HG03045 (cell line): ENCODE measurements at regions not wholly inside any gene's neighbourhood (a gene's known extent, or its start where the extent isn't known, plus 50 kb on each side); places are given as distances from the start of the nearest gene placed in this dataset.

Source experiments
- ATAC-seq: cut with Tn5 transposase; IDR thresholded peaks from one replicate; pipeline ENCODE4 v1.9.1; 2021; ENCODE audit warnings: mild to moderate bottlenecking, moderate library complexity; ENCODE audit not compliant: unreplicated experiment

- ATAC-seq = no peak
These were observed 122.8 kb upstream of the PTPN1 start for GRCh38 chr20:50387218-50387995.

GRCh38 chr20:50387996-50388332, 122.2 kb upstream of the PTPN1 start:
- ATAC-seq = no peak

DNA sequence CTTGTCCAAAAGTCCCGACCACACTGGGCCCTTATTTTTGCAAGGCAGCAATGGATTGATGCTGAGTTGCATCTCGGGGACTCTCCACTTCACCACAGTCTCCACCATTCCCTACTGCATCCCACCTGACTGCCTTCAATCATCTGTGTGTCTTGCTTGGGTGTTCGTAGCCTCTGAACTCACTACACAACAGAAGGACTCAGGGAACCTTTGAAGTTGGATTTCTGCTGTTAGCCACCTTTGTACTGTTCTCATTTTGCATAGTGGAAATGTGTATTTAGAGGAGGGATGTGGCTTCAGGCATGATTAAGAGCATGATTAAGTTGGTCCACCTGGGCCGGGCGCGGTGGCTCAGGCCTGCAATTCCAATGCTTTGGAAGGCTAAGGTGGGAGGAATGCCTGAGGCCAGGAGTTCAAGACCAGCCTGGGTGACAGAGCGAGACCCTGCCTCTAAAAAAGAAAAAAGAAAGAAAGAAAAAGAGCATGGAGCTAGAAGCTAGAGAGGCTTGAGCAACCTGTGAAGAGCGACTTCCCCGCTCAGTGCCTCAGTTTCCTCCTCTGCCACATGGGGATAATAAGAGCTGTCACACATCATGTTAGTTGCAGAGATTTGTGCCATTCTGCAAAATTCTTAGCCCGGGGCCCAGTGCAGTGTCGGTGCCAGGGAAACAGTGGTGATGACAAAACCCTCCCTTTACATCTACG, 121.3 kb upstream of the PTPN1 start:
- ATAC-seq = no peak

DNA sequence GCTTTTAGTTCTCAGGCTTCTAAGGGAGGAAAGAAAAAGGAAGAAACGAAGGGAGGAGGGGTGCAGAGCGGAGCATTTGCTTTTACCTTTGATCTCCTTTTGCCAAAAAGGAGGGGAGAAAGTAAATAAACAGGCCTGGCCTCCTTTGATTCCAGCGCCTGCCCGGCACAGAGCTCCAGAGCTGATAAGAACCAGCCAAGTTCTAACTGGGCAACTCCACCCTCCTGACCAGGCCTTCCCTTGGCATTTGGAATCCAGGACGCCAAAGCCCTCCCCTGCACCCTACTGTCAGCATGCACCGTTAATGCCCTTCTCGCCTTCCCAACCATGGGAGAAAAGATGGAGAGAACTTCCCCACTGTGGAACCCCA, 120.8 kb upstream of the PTPN1 start:
- ATAC-seq = no peak

DNA sequence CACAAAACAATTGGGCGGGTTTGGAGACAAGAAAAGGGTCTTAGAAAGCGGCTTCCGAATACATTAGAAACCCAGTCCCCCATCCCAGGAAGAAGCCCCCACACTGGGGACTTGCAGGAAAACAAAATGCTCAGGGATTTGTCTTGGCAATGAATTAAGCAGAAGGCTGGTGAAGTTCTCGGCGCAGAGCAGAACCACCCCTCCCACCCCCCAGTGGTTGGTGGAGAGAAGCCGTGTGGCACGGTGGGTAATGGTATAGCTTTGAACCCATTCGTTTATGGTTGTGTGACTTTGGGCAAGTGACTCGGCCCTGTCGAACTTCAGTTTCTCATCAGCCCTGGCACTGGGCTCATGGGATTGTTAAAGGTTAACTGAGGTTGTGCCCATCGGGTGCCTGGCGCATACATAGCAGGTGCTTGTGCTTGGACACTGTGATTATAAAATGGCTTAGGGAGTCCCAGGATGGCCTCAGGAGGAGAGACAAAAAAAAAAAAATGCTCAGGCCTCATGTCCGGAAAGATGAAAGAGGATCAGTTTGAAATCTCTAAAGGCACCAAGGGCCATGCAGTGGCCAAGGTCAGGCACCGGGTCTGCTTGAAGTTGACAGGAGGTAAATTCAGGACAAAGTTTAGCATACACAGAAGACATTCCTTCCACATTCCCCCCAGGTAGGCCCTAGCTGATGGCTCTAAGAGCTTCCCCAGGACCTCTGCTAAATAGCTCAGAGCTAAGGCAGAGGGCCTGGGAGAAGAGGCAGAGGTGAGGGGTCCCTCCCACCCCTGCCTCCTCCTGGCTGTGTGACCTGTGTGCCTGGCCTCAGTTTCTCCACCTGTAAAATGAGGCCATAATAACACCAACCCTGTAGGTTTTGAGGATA, 120.1 kb upstream of the PTPN1 start:
- ATAC-seq = no peak

GRCh38 chr20:50390685-50391443, 119.3 kb upstream of the PTPN1 start:
- ATAC-seq = no peak

DNA sequence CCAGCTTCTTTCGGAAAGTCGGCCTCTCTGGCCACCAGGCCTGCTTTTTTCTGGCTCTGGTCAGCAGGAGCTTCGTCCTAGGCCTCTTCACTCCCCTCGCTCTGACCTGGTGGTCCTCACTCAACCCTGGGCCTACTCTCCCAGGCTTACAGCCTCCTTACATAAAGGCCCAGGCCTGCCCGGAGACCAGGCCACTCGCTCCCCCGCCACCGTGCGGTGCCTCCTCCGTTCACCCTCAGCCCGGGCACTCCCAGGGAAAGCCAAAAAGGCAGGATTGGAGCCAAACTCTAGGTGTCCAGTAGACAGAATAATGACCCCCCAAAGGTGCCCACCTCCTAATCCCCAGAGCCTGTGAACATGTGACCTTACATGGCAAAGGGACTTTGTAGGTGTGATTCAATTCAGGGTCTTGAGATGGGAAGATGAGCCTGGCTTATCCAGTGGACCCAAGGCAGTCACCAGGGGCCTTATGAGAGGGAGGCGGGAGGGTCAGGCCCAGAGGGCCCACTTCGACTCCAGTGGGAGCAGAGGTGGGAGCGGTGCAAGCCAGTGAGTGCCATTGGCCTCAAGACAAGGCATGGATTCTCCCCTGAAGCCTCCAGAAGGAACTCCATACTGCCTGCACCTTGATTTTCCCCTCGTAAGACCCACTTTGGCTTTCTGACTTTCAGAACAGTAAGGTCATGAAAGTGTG, 118.6 kb upstream of the PTPN1 start:
- no peak for ATAC-seq

DNA sequence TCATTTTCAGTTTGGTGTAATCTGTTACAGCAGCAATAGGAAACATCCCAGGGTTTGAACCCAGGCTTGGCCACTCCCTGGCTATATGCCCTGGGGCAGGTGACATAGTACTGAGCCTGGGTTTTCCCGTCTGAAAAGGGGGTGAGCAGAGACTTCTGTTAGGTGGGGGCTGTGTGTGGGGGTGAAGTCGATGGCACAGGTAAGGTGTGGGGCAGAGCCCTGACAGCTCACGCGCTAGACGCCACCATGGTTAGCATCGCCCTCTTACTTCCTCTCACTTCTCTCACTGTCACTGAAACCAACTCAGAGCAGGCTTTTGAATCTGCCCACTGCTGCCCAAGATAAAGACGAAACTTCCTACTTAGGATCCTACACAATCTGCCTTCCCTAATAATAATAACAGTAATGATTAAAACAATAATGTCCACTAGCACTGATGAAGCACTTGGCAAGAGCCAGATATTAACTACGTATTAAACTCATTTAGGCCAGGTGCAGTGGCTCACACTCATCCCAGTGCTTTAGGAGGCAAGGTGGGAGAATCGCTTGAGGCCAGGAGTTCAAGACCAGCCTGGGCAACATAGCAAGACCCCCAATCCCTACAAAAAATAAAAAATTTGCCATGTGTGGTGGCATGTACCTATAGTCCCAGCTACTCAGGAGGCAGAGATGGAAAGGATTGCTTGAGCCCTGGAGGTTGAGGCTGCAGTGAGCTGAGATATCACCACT, 117.9 kb upstream of the PTPN1 start:
- no peak for ATAC-seq

- ATAC-seq = no peak
These were observed 116.9 kb upstream of the PTPN1 start for GRCh38 chr20:50393242-50393641.

DNA sequence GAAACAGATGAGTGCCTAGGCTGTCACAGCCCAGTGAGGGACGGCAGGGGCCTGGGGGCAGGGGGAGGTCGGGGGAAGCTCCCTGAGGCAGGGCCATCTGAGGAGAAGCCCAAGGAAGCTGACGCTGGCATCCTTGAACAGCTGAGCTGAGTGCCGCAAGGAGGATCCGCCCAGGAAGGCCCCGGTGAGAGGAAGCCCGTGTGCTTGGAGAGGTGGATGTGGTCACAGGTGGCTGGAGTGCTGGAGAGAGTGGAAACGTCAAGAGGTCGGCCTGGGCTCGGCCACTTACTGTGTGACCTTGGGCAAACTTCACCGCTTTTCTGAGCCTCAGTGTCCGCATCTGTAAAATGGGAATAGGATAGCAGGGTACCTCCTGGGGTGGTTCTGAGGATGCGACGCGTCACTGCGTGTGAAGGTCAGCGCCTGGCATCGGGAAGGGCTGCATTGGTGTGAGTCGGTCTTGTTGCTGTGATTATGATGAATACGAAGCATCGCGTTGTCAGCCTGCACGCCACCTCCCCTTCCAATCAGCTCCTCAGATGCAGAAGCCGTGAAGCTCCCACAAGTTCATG, 116.1 kb upstream of the PTPN1 start:
- no peak for ATAC-seq

GRCh38 chr20:50394569-50394968, 115.6 kb upstream of the PTPN1 start:
- no peak for ATAC-seq

DNA sequence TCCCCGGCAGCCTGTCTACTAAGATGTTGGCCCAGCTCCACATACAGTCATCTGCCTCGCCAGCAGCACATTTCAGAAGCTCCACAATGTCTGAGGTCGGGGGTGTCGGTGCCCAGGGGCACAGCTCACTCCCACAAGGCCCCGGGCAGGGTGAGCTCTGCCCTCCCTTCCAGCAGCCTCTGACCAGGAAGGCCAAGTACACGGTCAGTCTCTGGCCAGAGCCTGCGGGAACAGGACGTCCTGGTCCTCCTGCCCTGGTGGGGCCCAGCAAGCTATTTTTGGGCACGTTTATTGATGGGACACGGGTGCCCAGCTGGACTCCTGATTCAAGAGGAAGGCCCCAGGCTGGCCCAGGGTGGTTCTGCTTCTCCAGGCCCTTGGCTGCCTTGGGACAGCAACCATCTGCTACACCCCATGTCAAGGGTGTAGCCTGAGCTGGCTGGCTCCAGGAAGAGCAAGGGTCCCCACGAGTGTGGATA, 114.9 kb upstream of the PTPN1 start:
- ATAC-seq = no peak

GRCh38 chr20:50395914-50396488, 114.2 kb upstream of the PTPN1 start:
- ATAC-seq = no peak

DNA sequence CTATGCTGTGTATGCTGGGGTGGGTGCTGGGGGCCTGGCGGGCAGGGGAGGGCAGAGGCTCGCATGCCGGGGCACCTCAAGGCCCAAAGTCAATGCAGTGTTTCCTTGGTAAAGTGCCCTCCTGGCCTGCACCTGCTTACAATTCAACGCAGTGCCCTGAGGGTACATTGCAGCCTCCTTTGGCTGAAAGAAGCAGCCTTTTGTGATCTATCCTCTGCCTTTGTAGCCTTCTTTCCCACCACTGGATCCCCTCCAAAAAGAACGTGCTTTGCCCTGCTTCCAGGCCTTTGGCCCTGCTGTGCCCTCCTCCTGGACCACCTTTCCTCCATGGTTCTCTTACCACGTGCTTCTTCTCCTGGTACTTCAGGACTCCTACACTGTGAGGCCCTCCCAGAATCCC, 113.6 kb upstream of the PTPN1 start:
- ATAC-seq = no peak

DNA sequence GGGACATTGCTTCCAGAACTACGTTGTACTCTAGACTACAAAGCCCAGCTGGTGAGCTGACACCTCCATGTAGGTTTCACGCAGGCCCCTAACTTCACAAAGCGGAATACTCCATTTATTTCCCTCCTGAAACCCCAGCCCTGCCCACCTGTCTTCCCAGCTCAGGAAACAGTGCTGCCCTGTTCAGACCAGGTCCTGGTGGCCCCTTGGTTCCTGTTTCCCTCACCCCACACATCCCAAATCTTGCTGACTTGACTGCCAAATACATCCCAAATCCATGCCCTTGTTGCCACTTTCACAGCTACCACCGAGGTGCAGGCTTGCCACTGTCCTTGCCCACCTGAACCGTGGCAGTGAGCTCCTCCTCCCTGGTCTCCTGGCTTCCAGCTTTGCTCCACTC, 113.1 kb upstream of the PTPN1 start:
- ATAC-seq = no peak

GRCh38 chr20:50398064-50398463, 112.1 kb upstream of the PTPN1 start:
- no peak for ATAC-seq

- no peak for ATAC-seq
These were observed 111.7 kb upstream of the PTPN1 start for GRCh38 chr20:50398471-50398820.

DNA sequence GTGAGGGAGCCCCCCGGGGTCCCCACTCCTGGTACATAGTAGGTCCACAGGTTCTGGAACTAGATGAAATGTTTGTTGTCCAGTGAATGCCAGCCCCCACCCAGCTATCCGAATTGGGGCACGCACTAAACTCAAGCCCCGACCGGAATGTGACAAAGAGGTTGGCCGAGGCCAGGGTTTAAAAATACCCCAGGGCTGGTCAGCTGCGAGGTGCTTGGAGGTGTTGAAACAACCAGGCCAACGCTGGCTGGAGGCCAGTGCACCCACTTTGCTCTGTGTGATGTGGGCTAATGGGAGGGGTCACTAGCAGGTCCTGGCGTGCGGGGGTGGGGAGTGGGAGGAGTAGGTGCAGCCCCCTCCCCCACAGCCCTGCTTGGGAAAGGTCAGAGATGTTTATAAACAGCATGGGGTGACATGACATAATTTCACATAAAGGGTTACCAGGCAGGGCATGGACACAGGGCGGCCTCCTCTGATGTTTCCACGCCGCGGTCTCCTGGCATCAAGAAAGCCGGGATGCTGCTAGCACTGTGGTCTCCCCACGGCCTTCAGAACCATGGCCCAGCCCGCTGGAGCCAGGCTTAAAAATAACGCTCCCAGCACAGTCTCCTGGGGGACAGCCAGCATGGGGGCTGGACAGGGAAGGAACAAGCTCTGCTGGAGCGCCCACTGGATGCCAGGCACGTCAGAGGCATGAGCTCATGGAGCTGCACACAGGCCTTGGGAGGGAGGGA, 111.2 kb upstream of the PTPN1 start:
- ATAC-seq = no peak
